HCEC 1CT (cell line): ENCODE measurements at regions not wholly inside any gene's neighbourhood (a gene's known extent, or its start where the extent isn't known, plus 50 kb on each side); places are given as distances from the start of the nearest gene placed in this dataset.

ENCODE experiments used
- DNase-seq: peaks from one replicate; pipeline ENCODE4 v3.0.0-alpha.2; 2017

DNA sequence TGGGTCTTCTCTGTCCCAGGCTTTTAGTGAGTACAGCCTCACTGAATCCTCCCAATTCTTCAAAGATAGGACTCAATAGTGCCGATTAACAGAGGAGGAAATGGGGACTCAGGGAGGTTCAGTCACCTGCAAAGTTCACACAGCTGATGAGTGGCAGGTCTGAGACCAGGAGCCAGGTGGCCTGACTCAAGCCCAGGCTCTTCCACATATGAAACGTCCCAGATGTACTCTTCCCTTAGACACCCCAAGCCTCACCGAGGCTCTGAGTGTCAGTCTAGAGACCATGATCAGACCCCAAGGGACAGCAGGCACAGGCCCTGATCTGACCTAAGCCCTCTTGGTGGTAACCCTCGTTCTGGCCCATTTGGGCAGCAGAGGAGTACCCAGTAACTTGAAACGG lies 115.2 kb downstream of the INHBB start:
- no peak for DNase-seq

GRCh38 chr2:120461546-120462537 lies 115.9 kb downstream of the INHBB start:
- no peak for DNase-seq

GRCh38 chr2:120463527-120463926 lies 117.6 kb downstream of the INHBB start:
- DNase-seq = no peak

DNA sequence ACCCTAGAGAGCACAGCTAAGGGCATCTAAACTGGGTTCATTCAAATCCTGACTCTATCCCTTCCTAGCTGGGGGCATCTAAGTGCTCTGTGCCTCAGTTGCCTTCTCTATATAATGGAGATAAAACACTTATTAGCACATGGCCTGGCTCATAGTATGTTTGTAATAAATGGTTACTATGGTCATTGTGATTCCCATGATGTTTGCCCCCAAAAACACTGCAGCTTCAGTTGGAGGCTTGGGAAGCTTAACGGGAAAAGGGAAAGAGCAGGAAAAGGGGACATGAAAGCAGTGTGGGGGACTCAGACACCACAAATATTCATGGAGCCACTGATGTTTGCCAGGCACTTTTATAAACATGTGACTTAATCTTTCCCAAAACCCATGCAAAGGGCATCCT lies 118.1 kb downstream of the INHBB start:
- DNase-seq = no peak

GRCh38 chr2:120464448-120464931 lies 118.6 kb downstream of the INHBB start:
- DNase-seq = no peak

- DNase-seq = no peak
These were observed 119.2 kb downstream of the INHBB start for GRCh38 chr2:120465012-120465700.

DNA sequence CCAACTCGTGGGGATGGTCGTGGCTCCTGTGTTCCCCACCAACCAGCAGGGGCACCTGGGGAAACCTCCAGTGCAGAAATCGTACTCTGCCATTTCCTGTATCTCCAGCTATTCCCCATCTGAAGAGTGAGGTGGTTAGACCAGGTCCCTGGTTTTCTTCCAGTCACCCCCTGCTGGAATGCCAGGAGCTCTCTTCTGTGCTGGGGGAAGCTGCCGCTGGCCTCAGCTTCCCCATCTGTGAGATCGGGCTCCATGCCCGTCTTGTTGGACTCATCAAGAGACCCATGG lies 119.7 kb downstream of the INHBB start:
- no peak for DNase-seq

DNA sequence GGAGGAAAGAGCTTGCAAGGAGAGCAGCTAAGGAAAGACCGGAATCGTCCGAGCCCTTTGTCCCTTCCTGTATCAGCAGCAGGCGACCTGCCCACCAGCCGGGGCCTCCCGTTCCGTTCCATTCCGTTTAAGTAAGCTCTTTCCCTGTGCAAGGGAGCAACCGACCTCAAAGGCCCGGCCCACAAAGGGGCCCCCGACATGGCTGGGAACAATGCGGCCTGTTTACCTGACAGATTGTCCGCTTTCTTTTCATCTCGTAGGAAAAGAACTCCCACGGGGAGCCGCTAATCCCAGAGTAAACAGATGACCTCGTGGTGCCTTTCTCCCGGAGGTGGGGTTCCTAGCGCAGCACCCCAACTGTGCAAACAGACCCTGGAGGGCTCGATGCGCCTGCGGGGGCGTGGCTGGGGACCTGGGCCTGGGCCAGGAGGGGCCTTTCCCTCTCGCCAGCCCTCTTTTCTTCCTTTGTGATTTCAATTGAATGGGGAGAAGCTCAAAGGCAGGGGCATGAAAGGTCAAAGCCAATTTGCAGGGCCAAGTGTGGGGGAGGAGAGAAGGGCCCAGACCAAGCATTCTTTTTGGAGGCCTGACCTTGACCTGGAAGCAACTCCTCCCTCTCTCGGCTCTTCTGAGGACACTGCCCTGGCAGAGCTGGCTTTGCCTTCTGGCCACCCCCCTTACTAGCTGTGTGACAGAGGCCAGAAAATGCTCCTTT lies 120.2 kb downstream of the INHBB start:
- no peak for DNase-seq

DNA sequence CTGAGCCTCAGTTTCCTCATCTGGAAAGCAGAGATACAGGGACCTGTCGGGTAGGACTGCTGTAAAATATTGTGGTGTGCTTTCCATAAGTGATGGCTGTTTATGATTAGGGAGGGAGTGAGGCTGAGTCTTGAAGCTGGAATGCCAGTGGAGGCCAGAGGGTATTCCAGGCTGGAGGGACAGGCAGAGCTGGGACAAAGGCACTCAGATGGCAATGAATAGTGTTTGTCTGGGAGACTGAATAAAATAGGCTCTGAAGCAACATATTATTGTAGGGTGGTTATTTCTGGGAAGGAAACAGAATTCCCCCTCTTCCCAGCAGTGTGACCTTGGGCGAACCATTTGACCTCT lies 120.7 kb downstream of the INHBB start:
- DNase-seq = no peak

GRCh38 chr2:120468136-120468535 lies 122.2 kb downstream of the INHBB start:
- no peak for DNase-seq

DNA sequence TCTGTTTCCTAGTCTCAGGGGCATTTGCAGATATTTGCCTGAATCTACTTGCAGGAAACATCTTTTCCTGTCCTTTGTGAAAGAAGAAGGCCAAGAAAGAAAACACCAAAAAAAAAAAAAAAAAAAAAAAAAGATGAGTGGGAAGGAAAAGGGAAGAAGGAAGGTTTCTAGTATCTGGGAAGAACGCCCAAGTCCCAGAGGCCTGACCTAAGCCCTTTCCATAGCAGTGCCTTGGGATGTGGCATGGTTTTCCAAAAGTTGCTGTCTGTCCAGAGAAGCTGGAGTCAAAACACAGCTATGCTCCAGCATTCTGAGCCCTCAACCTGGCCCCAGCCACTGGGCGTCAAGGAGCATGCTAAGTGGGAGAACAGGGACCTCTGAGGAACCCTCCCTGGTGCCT lies 123.5 kb downstream of the INHBB start:
- peak; percentile 24 for DNase-seq

GRCh38 chr2:120470041-120470965 lies 124.4 kb downstream of the INHBB start:
- peak; percentile 93 for DNase-seq

DNA sequence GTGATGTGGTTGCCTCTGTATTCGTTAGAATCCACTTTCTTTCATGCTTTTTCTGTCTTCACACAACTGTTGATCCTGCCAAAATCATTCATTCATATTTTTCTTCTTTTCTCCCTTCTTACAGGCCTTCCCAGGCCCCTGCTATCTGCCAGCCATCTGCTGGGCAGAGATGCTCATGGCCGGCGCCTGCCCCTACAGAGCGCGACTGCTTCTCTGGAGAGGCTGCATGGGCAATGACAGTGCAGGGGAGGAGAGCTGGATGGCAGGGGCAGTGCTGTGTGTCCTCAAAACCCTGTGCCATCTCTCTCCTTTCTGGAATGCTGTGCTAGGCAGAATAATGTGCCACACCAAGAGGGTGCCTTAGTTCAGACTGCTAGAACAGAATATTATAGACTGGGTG lies 125.2 kb downstream of the INHBB start:
- DNase-seq = no peak

DNA sequence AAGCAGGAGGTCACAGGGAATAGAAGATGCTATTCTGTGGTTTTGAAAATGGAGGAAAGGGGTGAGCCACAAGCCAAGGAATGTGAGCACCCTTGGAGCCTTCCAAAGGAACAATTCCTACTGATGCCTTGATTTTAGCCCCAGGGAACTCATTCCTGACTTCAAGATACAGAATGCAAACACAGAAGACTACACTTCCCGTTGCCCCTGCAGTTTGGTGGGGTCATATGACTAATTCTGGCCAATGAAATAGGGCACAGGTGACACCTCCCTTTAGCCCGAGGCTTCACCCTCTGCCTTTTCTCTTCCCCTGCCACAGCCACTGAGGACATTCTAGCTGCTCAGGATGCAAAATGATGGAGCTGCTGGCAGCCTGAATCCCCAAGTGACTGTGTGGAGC lies 126.1 kb downstream of the INHBB start:
- no peak for DNase-seq

DNA sequence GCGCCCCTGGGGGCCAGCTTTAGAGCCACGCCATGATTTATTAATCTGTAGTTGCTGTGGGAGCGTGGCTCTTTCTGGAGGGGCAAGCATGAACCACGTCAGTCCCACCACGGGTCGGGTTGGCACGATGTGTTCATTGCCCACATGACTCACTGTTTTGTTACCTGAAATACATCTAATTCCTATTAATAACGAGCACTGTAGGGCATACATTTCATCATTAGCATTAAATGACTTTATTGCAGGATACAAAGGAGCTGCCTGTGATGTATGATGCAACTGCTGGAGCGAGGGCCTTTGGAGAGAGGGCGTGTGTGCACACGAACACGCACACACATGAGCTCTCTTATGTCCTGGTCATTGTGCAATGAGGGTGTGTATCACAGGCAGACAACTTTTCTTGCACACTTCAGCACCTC lies 127.0 kb downstream of the INHBB start:
- no peak for DNase-seq

- no peak for DNase-seq
These were observed 127.8 kb downstream of the INHBB start for GRCh38 chr2:120473522-120474271.

DNA sequence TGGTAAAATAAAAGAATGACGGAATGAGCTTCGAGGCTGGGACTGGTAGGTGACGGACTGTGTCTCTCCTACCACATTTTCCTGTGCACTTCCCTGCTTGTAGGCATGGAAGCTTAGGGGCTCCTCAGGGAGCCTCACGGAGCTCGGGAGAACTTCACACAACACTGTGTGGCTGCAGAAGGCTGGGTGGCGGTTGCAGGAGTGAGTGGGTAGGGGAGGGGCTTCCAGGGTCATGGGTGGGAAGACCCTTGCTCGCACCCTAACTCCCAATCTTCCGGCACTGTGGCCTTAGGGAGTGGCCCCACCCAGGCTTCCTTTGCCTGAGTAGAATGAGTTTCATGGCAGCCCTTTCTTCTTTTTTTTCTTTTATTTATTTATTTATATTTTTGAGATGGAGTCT lies 128.6 kb downstream of the INHBB start:
- DNase-seq = no peak

- DNase-seq = no peak
These were observed 130.2 kb downstream of the INHBB start for GRCh38 chr2:120476141-120476540.

GRCh38 chr2:120477198-120477597 lies 131.3 kb downstream of the INHBB start:
- no peak for DNase-seq

DNA sequence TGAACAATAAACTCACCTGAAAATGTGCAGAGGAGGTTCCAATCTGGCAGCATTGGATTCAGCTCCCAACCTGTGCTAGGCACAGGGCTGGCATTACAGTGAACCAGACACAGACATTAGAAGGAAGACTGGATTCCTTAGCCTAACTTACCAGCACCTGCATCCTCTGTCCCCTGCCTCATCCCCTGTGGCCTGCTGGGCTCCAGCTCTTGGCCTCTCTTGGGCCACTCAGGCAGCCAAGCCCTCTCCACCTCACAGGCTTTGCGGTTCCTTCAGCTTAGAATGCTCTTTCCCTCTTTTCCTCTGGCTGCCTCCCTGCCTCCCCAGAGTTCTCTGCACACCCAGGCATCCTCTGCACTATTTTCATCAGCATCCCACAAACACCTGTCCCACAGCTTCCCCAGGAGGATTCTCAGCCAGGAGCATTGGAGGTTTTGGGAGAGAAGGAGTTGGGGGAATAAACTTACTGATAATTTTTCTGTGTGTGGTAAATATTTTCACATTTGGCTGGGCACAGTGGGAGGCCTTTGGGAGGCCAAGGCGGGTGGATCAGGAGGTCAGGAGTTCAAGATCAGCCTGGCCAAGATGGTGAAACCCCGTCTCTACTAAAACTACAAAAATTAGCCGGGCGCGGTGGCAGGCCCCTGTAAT lies 132.0 kb downstream of the INHBB start:
- DNase-seq = no peak

GRCh38 chr2:120480346-120480902 lies 134.5 kb downstream of the INHBB start:
- DNase-seq = no peak
